K562 (cell line): ENCODE measurements at regions not wholly inside any gene's neighbourhood (a gene's known extent, or its start where the extent isn't known, plus 50 kb on each side); places are given as distances from the start of the nearest gene placed in this dataset.

Source experiments
- ATAC-seq: fragments of 200-7000 bp; cut with Tn5 transposase; 3 replicates; pipeline ENCODE4 v1.9.1; 2020; ENCODE audit warnings: moderate library complexity
- BruUV-seq: library from RNA; stranded (reverse); fragments of 400-500 nt; replicated peaks from 2 replicates; lab custom pipeline; 2021; lab: Mats Ljungman, UMichigan
- CTCF ChIA-PET: fragments of 300-600 bp; formaldehyde crosslinking; extraction: SDS; loops from one replicate; lab custom pipeline; 2021; ENCODE audit warnings: low intra/inter-chr PET ratio; lab: Yijun Ruan, JAX
- POLR2A ChIA-PET: fragments of 300-600, 350-650 bp; sonication (Branson Sonifier 250); formaldehyde crosslinking; extraction: SDS; loops from one replicate; lab custom pipeline; 2021; ENCODE audit warnings: antibody characterized with exemption, inconsistent platforms; lab: Yijun Ruan, JAX
- DNase-seq, 4 experiments: peaks; one replicate each; pipeline versions ENCODE4 v3.0.0 to v3.0.0-alpha.2; 2011 to 2018; ENCODE audit warnings: low spot score in 3 of 4, mixed read lengths in 3 of 4; ENCODE audit errors: extremely low read depth in 1 of 4
- FAIRE-seq: peaks from 2 replicates; lab custom pipeline; 2011; peaks lifted over from hg19 to GRCh38; lab: Jason Lieb, UNC
- H2AFZ ChIP-seq: 2 replicates; pipeline ENCODE4 v1.6.0; 2011; ENCODE audit warnings: low read depth, low read length, control low read depth, inconsistent platforms
- H3K27ac ChIP-seq: fragments of 200-600 bp; 3 replicates; pipeline ENCODE4 v1.8.0; 2011; ENCODE audit warnings: low read depth, mild to moderate bottlenecking, control low read depth, inconsistent platforms, low read length, moderate library complexity, mixed read lengths; ENCODE audit errors: extremely low read depth
- H3K27me3 ChIP-seq, 2 experiments: fragments of 300-600 bp in 1 of 2; 2 replicates in 1 of 2; 3 replicates in 1 of 2; pipeline versions ENCODE4 v1.6.0 to v1.8.0; 2011; ENCODE audit warnings: inconsistent platforms in 2 of 2, low read length in 2 of 2, mild to moderate bottlenecking in 1 of 2, mixed read lengths in 1 of 2, moderate library complexity in 1 of 2; ENCODE audit not compliant: control insufficient read depth in 2 of 2, insufficient read depth in 2 of 2
- H3K36me3 ChIP-seq: fragments of 300-600 bp; 3 replicates; pipeline ENCODE4 v1.8.0; 2011; ENCODE audit warnings: mild to moderate bottlenecking, low read length, inconsistent platforms; ENCODE audit not compliant: control insufficient read depth, insufficient read depth
- H3K4me1 ChIP-seq, 2 experiments: fragments of 200-600 bp in 1 of 2; replicated peaks in 1 of 2; 2 replicates in 1 of 2; 3 replicates in 1 of 2; pipeline versions ENCODE4 v1.5.1 to v1.8.0; 2011; ENCODE audit warnings: inconsistent platforms in 2 of 2, low read length in 2 of 2, mild to moderate bottlenecking in 1 of 2, mixed read lengths in 1 of 2, moderate library complexity in 1 of 2; ENCODE audit not compliant: control insufficient read depth in 2 of 2, insufficient read depth in 2 of 2
- H3K4me2 ChIP-seq: 2 replicates; pipeline ENCODE4 v1.6.1; 2011; ENCODE audit warnings: low read length, control low read depth, inconsistent platforms, mixed read lengths; ENCODE audit not compliant: insufficient read depth
- H3K4me3 ChIP-seq: fragments of 200-600 bp; sonication (generic), shearing (Covaris generic); 2 replicates; pipeline ENCODE4 v1.5.1; 2016; ENCODE audit warnings: control low read depth, inconsistent platforms
- H3K79me2 ChIP-seq: fragments of 200-600 bp; 3 replicates; pipeline ENCODE4 v1.8.0; 2011; ENCODE audit warnings: low read length, inconsistent platforms; ENCODE audit not compliant: control insufficient read depth, insufficient read depth
- H3K9ac ChIP-seq, 2 experiments: 2 replicates each; pipeline versions ENCODE4 v1.6.0 to v1.6.1; 2011; ENCODE audit warnings: low read depth in 2 of 2, low read length in 2 of 2, control low read depth in 1 of 2, inconsistent platforms in 1 of 2, mild to moderate bottlenecking in 1 of 2, mixed read lengths in 1 of 2; ENCODE audit not compliant: insufficient read depth in 1 of 2
- H3K9me1 ChIP-seq: one replicate; pipeline ENCODE4 v1.6.0; 2011; ENCODE audit warnings: inconsistent platforms, mild to moderate bottlenecking, low read length, moderate library complexity; ENCODE audit not compliant: control insufficient read depth, insufficient read depth
- H3K9me3 ChIP-seq: replicated peaks from 2 replicates; pipeline ENCODE4 v1.5.1; 2011; ENCODE audit warnings: low read depth, low read length, inconsistent platforms; ENCODE audit not compliant: control insufficient read depth, insufficient read depth
- H4K20me1 ChIP-seq: replicated peaks from 2 replicates; pipeline ENCODE4 v1.6.1; 2011; ENCODE audit warnings: low read length, inconsistent platforms, mixed read lengths; ENCODE audit not compliant: control insufficient read depth, insufficient read depth
- EHMT2 ChIP-seq: fragments of 450-650 bp; IDR thresholded peaks from 2 replicates; pipeline ENCODE4 v1.6.1; 2018; ENCODE audit warnings: antibody characterized with exemption
- EP300 ChIP-seq: IDR thresholded peaks from 2 replicates; pipeline ENCODE4 v1.6.1; 2012; ENCODE audit warnings: low read length, improper control_type of control experiment
- L3MBTL2 ChIP-seq: fragments of 450-650 bp; IDR thresholded peaks from 2 replicates; pipeline ENCODE4 v1.6.1; 2016; ENCODE audit warnings: mild to moderate bottlenecking, moderate library complexity
- NFATC3 ChIP-seq: fragments of 450-650 bp; IDR thresholded peaks from 2 replicates; pipeline ENCODE4 v1.6.1; 2017; ENCODE audit warnings: mild to moderate bottlenecking
- NFYB ChIP-seq: IDR thresholded peaks from 2 replicates; pipeline ENCODE4 v1.6.1; 2011; ENCODE audit warnings: mild to moderate bottlenecking, moderate library complexity; ENCODE audit not compliant: insufficient read length; ENCODE audit errors: extremely low read depth
- ZBTB49 ChIP-seq: sonication (generic); formaldehyde crosslinking; IDR thresholded peaks from 2 replicates; pipeline ENCODE4 v1.8.0; 2022; ENCODE audit warnings: missing genetic modification reagents, mild to moderate bottlenecking, borderline replicate concordance
- ZC3H4 ChIP-seq: sonication (generic); formaldehyde crosslinking; IDR thresholded peaks from 2 replicates; pipeline ENCODE4 v1.9.0; 2021; ENCODE audit warnings: missing genetic modification reagents, borderline replicate concordance
- ZNF121 ChIP-seq: sonication (generic); formaldehyde crosslinking; conservative IDR thresholded peaks from 2 replicates; pipeline ENCODE4 v1.8.0; 2022; ENCODE audit warnings: missing genetic modification reagents
- ZNF134 ChIP-seq: fragments of 250-450 bp; sonication (Bioruptor Pico); conservative IDR thresholded peaks from 2 replicates; pipeline ENCODE4 v1.4.0; 2020
- ZNF140 ChIP-seq: fragments of 250-450 bp; sonication (Bioruptor Pico); IDR thresholded peaks from 2 replicates; pipeline ENCODE4 v1.8.0; 2021; ENCODE audit warnings: moderate library complexity, mild to moderate bottlenecking, inconsistent platforms
- ZNF324 ChIP-seq: fragments of 250-450 bp; sonication (Bioruptor Pico); IDR thresholded peaks from 2 replicates; pipeline ENCODE4 v1.4.0; 2020; ENCODE audit warnings: mild to moderate bottlenecking
- WGBS: fragments of 100-300 bp; shearing (Covaris generic); methylation state at CpG from one replicate; pipeline ENCODE4 v1.1.6; 2016; ENCODE audit warnings: low coverage, mixed read lengths; ENCODE audit not compliant: insufficient coverage; ENCODE audit errors: missing lambda C conversion rate; 5-methylcytosine and 5-hydroxymethylcytosine counted together
- in situ Hi-C: fragments of 300-500 bp; cut with MboI; formaldehyde crosslinking; loops from 4 replicates; pipeline ENCODE4 v1.15.0; 2018; ENCODE audit warnings: inconsistent platforms, mixed read lengths
- intact Hi-C: fragments of 100-400 bp; cut with micrococcal nuclease; formaldehyde crosslinking; loops from 2 replicates; pipeline ENCODE4 v1.14.2; 2022

GRCh38 chr1:4935807-4936206 is 281.4 kb downstream of the AJAP1 start:
- H3K27ac ChIP-seq, result no peak overlapping the region
- no peaks in the 10 kb centered on the region for H3K4me1 ChIP-seq
- H4K20me1 ChIP-seq, result no peaks in the 10 kb centered on the region
- H3K27me3 ChIP-seq, result no peaks in the 10 kb centered on the region; a peak in 1 of 5 replicates
- H3K4me3 ChIP-seq, result no peak overlapping the region
- no peaks in the 10 kb centered on the region for H3K9me1 ChIP-seq
- ATAC-seq, result no peak
- no peaks in the 10 kb centered on the region for H3K36me3 ChIP-seq
- no peak overlapping the region for H3K4me2 ChIP-seq
- BruUV-seq, result no TSS peak
- intact Hi-C loops, result no loop called here
- ChIA-PET CTCF (no interaction called here), POLR2A (interaction anchor here (1.0 kb wide), 1 partner anchor 42 kb away, joined by 3 read pairs; no protein-coding TSS in a partner anchor)
- H3K79me2 ChIP-seq, result no peaks in the 10 kb centered on the region
- in situ Hi-C loops, result no loop called here
- TF ChIP-seq NFYB (no peak), ZC3H4 (CRISPR knock-in tag) (no peak), L3MBTL2 (no peak), NFATC3 (no peak), ZNF140 (CRISPR knock-in tag) (no peak), ZBTB49 (no peak), ZNF134 (no peak), ZNF121 (CRISPR knock-in tag) (no peak), EP300 (no peak), ZNF324 (CRISPR knock-in tag) (no peak), EHMT2 (no peak)
- no peak for DNase-seq
- FAIRE-seq, result no peak
- no peak overlapping the region for H2AFZ ChIP-seq
- peaks cover 5% of the 10 kb centered on the region for H3K9me3 ChIP-seq
- no peak overlapping the region for H3K9ac ChIP-seq
- 0% methylated on average over 4 of the region's 4 CpGs for WGBS
